Mesenchymal stem cell (in vitro differentiated cells and primary cell): ENCODE measurements at regions not wholly inside any gene's neighbourhood (a gene's known extent, or its start where the extent isn't known, plus 50 kb on each side); places are given as distances from the start of the nearest gene placed in this dataset.

Experiments
- DNase-seq: peaks from one replicate; pipeline ENCODE4 v3.0.0-alpha.2; 2013
- H2AFZ ChIP-seq: one replicate; pipeline ENCODE4 v1.6.1; 2013; ENCODE audit warnings: low read depth, mild to moderate bottlenecking, control low read depth, inconsistent platforms, low read length, moderate library complexity
- H2AK5ac ChIP-seq: 2 replicates; pipeline ENCODE4 v1.6.1; 2013; ENCODE audit warnings: low read length, moderate library complexity, mild to moderate bottlenecking, inconsistent platforms; ENCODE audit not compliant: severe bottlenecking
- H2BK120ac ChIP-seq: one replicate; pipeline ENCODE4 v1.6.1; 2013; ENCODE audit warnings: low read depth, mild to moderate bottlenecking, inconsistent platforms, low read length, moderate library complexity
- H2BK12ac ChIP-seq, 2 experiments: one replicate each; pipeline ENCODE4 v1.6.1; 2013; ENCODE audit warnings: inconsistent platforms in 2 of 2, low read length in 2 of 2, mild to moderate bottlenecking in 2 of 2, moderate library complexity in 2 of 2, control low read depth in 1 of 2
- H2BK15ac ChIP-seq: one replicate; pipeline ENCODE4 v1.6.1; 2013; ENCODE audit warnings: mild to moderate bottlenecking, low read depth, inconsistent platforms; ENCODE audit not compliant: poor library complexity, severe bottlenecking
- H2BK5ac ChIP-seq: 2 replicates; pipeline ENCODE4 v1.6.1; 2013; ENCODE audit warnings: low read depth, mild to moderate bottlenecking, low read length, control low read depth, inconsistent platforms; ENCODE audit not compliant: poor library complexity, severe bottlenecking
- H3K14ac ChIP-seq, 2 experiments: one replicate each; pipeline ENCODE4 v1.6.1; 2013; ENCODE audit warnings: inconsistent platforms in 2 of 2, low read length in 2 of 2, control low read depth in 1 of 2, mild to moderate bottlenecking in 1 of 2, moderate library complexity in 1 of 2
- H3K18ac ChIP-seq, 2 experiments: one replicate each; pipeline ENCODE4 v1.6.1; 2013; ENCODE audit warnings: inconsistent platforms in 2 of 2, low read length in 2 of 2, control low read depth in 1 of 2, low read depth in 1 of 2, mild to moderate bottlenecking in 1 of 2
- H3K23ac ChIP-seq, 2 experiments: one replicate each; pipeline ENCODE4 v1.6.1; 2013; ENCODE audit warnings: inconsistent platforms in 2 of 2, low read length in 2 of 2, mild to moderate bottlenecking in 2 of 2, moderate library complexity in 2 of 2, control low read depth in 1 of 2
- H3K27ac ChIP-seq: 2 replicates; pipeline ENCODE4 v1.5.1; 2013; ENCODE audit warnings: mild to moderate bottlenecking, moderate library complexity, low read length, control low read depth, inconsistent platforms; ENCODE audit not compliant: poor library complexity, severe bottlenecking
- H3K27me3 ChIP-seq, 2 experiments: 2 replicates each; pipeline versions ENCODE4 v1.6.1 to v1.7.0; 2013; ENCODE audit warnings: low read length in 2 of 2, mild to moderate bottlenecking in 2 of 2, moderate library complexity in 2 of 2, control low read depth in 1 of 2, inconsistent platforms in 1 of 2; ENCODE audit not compliant: control insufficient read depth in 1 of 2, insufficient read depth in 1 of 2
- H3K36me3 ChIP-seq, 2 experiments: 2 replicates each; pipeline versions ENCODE4 v1.6.1 to v1.7.0; 2013; ENCODE audit warnings: low read length in 2 of 2, control low read depth in 1 of 2, inconsistent platforms in 1 of 2, low read depth in 1 of 2, mild to moderate bottlenecking in 1 of 2; ENCODE audit not compliant: insufficient read depth in 2 of 2, control insufficient read depth in 1 of 2
- H3K4ac ChIP-seq, 2 experiments: one replicate each; pipeline ENCODE4 v1.6.1; 2013; ENCODE audit warnings: inconsistent platforms in 2 of 2, low read length in 2 of 2, mild to moderate bottlenecking in 2 of 2, moderate library complexity in 2 of 2, control low read depth in 1 of 2, low read depth in 1 of 2
- H3K4me1 ChIP-seq: 2 replicates; pipeline ENCODE4 v1.6.1; 2013; ENCODE audit warnings: low read depth, low read length, control low read depth; ENCODE audit not compliant: control insufficient read depth, insufficient read depth
- H3K4me2 ChIP-seq: 2 replicates; pipeline ENCODE4 v1.6.1; 2013; ENCODE audit warnings: low read length, mild to moderate bottlenecking, inconsistent platforms; ENCODE audit not compliant: poor library complexity, severe bottlenecking
- H3K4me3 ChIP-seq, 2 experiments: 2 replicates each; pipeline versions ENCODE4 v1.5.1 to v1.7.0; 2013; ENCODE audit warnings: low read length in 2 of 2, mild to moderate bottlenecking in 2 of 2, control low read depth in 1 of 2, low read depth in 1 of 2; ENCODE audit not compliant: insufficient read depth in 1 of 2
- H3K79me1 ChIP-seq: replicated peaks from 2 replicates; pipeline ENCODE4 v1.6.1; 2013; ENCODE audit warnings: mild to moderate bottlenecking, control low read depth, low read length, inconsistent platforms; ENCODE audit not compliant: poor library complexity, severe bottlenecking
- H3K9ac ChIP-seq: 2 replicates; pipeline ENCODE4 v1.7.0; 2013; ENCODE audit warnings: mild to moderate bottlenecking, low read length, moderate library complexity
- H3K9me3 ChIP-seq: 2 replicates; pipeline ENCODE4 v1.7.0; 2013; ENCODE audit warnings: mild to moderate bottlenecking, low read length; ENCODE audit not compliant: control insufficient read depth
- H4K8ac ChIP-seq: one replicate; pipeline ENCODE4 v1.6.1; 2013; ENCODE audit warnings: inconsistent platforms, mild to moderate bottlenecking, low read length, moderate library complexity
- H4K91ac ChIP-seq: one replicate; pipeline ENCODE4 v1.6.1; 2013; ENCODE audit warnings: mild to moderate bottlenecking, low read length, inconsistent platforms
- WGBS: methylation state at CpG from one replicate; pipeline ENCODE4 v1.1.7; 2013; ENCODE audit warnings: mixed read lengths; 5-methylcytosine and 5-hydroxymethylcytosine counted together

DNA sequence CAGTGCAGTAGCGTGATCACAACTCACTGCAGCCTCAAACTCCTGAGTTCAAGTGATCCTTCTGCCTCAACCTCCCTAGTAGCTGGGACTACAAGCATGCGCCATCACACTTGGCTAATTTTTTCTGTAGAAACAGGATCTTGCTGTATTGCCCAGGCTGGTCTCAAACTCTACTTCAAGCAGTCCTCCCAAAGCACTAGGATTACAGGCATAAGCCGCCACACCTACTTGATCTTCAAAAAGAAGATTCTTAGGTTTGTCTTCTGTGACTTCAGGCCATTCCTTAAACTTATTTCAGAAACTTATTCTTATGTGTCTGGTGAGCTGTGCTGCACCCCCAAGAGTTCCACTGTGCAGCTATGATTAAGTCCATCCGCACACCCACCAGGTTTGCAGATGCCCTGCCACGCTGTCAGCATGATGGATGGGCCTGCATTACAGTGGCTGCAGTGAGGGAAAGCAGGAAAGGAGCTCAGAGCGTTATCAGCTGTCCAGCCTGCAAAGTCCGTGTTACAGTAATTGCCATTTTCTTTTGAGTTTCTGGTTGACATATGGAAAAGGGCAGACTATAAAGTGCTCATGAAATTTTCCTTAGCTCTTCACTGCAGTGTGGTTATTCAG lies 146.6 kb downstream of the AASDH start:
- Histone ChIP-seq H2BK12ac (no peak overlapping the region), H3K9ac (no peak overlapping the region), H3K4me3 (no peak overlapping the region), H2AFZ (no peak overlapping the region), H3K18ac (no peak overlapping the region), H3K23ac (peak overlapping the region in 1 of 2 experiments; percentile 11), H3K79me1 (no peaks in the 10 kb centered on the region), H3K27me3 (peaks cover 0 to 15% of the 10 kb centered on the region in 2 experiments), H3K4ac (no peak overlapping the region), H2AK5ac (no peak overlapping the region), H3K14ac (no peak overlapping the region), H2BK120ac (no peak overlapping the region), H2BK5ac (no peak overlapping the region), H3K4me1 (peaks cover 2% of the 10 kb centered on the region), H4K91ac (no peak overlapping the region), H3K9me3 (no peaks in the 10 kb centered on the region), H3K27ac (no peak overlapping the region), H4K8ac (peak overlapping the region; percentile 19), H2BK15ac (no peak overlapping the region), H3K4me2 (no peak overlapping the region), H3K36me3 (no peaks in the 10 kb centered on the region)
- WGBS: 50% methylated on average over 7 of the region's 7 CpGs
- DNase-seq: peak; percentile 38

DNA sequence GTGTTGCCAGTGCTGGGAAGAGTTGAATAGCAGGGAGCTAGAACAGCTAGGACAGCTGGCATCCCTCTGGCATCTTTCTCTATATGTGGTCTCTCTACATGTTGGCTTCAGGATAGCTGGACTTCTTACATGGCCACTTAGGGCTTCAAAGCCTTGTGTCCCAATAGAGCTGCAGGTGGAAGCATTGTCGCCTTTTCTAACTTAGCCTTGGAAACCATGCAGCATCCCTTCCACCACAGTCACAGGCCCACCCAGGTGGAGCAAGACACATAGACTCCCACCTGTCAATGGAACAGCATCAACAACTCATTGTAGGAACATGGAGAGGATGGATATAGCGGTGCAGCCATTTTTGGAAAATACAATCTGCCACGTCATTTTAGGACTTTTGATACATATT lies 149.0 kb downstream of the AASDH start:
- Histone ChIP-seq H3K14ac (no peak overlapping the region), H2BK120ac (no peak overlapping the region), H3K23ac (no peak overlapping the region), H3K18ac (no peak overlapping the region), H3K4me2 (no peak overlapping the region), H3K9me3 (no peaks in the 10 kb centered on the region), H2AFZ (no peak overlapping the region), H3K9ac (no peak overlapping the region), H3K36me3 (no peaks in the 10 kb centered on the region), H3K79me1 (no peaks in the 10 kb centered on the region), H2BK12ac (no peak overlapping the region), H3K27me3 (peaks cover 0 to 6% of the 10 kb centered on the region in 2 experiments), H3K4ac (no peak overlapping the region), H3K27ac (no peak overlapping the region), H2AK5ac (no peak overlapping the region), H4K91ac (no peak overlapping the region), H2BK15ac (no peak overlapping the region), H3K4me1 (peaks cover 2% of the 10 kb centered on the region), H2BK5ac (no peak overlapping the region), H3K4me3 (no peak overlapping the region), H4K8ac (no peak overlapping the region)
- WGBS: 100% methylated on average over 1 of the region's 3 CpGs
- DNase-seq: no peak

DNA sequence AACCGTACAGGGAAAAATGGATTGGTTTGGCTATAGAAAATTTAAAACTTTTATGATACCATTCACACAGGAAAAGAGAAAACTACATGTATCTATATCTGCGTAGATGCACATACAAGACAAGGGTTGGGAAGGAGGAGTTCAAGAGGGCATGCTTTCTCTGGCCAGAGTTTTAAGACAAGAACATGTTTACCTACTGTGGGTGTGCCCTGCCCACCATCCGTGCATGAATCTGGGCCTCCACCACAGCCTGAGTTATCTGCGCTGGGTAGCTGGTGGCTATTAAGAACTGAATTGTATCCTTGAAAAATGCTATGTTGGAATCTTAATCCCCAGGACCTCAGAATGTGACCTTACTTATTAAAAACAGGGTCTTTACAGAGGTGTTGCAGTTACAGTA lies 151.6 kb downstream of the AASDH start:
- Histone ChIP-seq H3K4me2 (no peak overlapping the region), H3K14ac (no peak overlapping the region), H2BK15ac (no peak overlapping the region), H3K9ac (no peak overlapping the region), H3K79me1 (no peaks in the 10 kb centered on the region), H3K27ac (no peak overlapping the region), H3K23ac (no peak overlapping the region), H2AFZ (no peak overlapping the region), H3K4me3 (no peak overlapping the region), H2BK120ac (no peak overlapping the region), H3K4ac (no peak overlapping the region), H4K8ac (no peak overlapping the region), H3K36me3 (no peaks in the 10 kb centered on the region), H3K9me3 (peaks cover 10% of the 10 kb centered on the region), H2AK5ac (no peak overlapping the region), H3K18ac (no peak overlapping the region), H3K27me3 (no peaks in the 10 kb centered on the region), H3K4me1 (peaks cover under 1% of the 10 kb centered on the region), H4K91ac (no peak overlapping the region), H2BK5ac (no peak overlapping the region), H2BK12ac (no peak overlapping the region)
- DNase-seq: no peak
- 93% methylated on average over 3 of the region's 4 CpGs for WGBS

DNA sequence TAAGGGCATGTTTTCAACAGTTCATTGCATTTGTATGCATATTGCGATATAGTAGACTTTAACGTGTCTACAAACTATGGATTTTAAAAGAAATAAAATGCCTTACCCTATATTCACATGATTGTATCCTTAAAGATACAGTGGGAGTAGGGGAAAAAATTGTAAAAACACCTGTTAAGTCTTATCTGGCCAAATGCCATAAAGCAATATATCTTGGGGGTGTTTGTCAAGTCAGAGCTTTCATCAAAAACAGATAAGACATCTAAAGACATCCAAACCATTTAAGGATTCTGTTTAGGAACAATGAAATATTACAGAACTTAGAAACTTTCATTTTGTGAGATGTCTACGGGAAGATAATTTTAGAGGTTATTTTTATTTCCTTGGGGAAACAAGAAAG lies 152.3 kb downstream of the AASDH start:
- Histone ChIP-seq H3K4me3 (no peak overlapping the region), H3K4me1 (no peaks in the 10 kb centered on the region), H2BK15ac (no peak overlapping the region), H3K27me3 (no peaks in the 10 kb centered on the region), H3K27ac (no peak overlapping the region), H4K91ac (no peak overlapping the region), H3K9ac (no peak overlapping the region), H3K4me2 (no peak overlapping the region), H3K9me3 (peaks cover 10% of the 10 kb centered on the region), H2BK12ac (no peak overlapping the region), H2AK5ac (no peak overlapping the region), H2BK120ac (no peak overlapping the region), H3K23ac (no peak overlapping the region), H3K18ac (no peak overlapping the region), H4K8ac (no peak overlapping the region), H3K79me1 (no peaks in the 10 kb centered on the region), H2AFZ (no peak overlapping the region), H3K36me3 (no peaks in the 10 kb centered on the region), H3K4ac (no peak overlapping the region), H2BK5ac (no peak overlapping the region), H3K14ac (no peak overlapping the region)
- DNase-seq: no peak
- no CpG with 5 or more reads among the region's 3 CpGs for WGBS
